A673 (cell line): ENCODE measurements at regions not wholly inside any gene's neighbourhood (a gene's known extent, or its start where the extent isn't known, plus 50 kb on each side); places are given as distances from the start of the nearest gene placed in this dataset.

Experiments used
- BruUV-seq: library from RNA; stranded (reverse); fragments of 400-500 nt; replicated peaks from 2 replicates; lab custom pipeline; 2021; lab: Mats Ljungman, UMichigan
- CTCF ChIA-PET: fragments of 300-600 bp; sonication (Branson Sonifier 250); formaldehyde crosslinking; loops from one replicate; lab custom pipeline; 2022; ENCODE audit warnings: antibody characterized with exemption; lab: Charles Lee
- POLR2A ChIA-PET: fragments of 300-600 bp; sonication (Branson Sonifier 250); formaldehyde crosslinking; loops from one replicate; lab custom pipeline; 2022; ENCODE audit warnings: antibody characterized with exemption; ENCODE audit not compliant: low non-redundant PET; lab: Charles Lee
- DNase-seq: peaks from one replicate; pipeline ENCODE4 v3.0.0-alpha.2; 2015; ENCODE audit warnings: low spot score
- H3K27ac ChIP-seq: fragments of 200-600 bp; sonication (generic); 2 replicates; pipeline ENCODE4 v1.5.1; 2016; ENCODE audit warnings: mixed run types, low read depth, mild to moderate bottlenecking, mixed read lengths, antibody characterized with exemption, low read length; ENCODE audit not compliant: poor library complexity, severe bottlenecking
- H3K27me3 ChIP-seq: fragments of 200-600 bp; sonication (generic); replicated peaks from 2 replicates; pipeline ENCODE4 v1.6.1; 2017; ENCODE audit warnings: mixed run types, low read depth, mild to moderate bottlenecking, mixed read lengths, antibody characterized with exemption, low read length; ENCODE audit not compliant: insufficient read depth, poor library complexity
- H3K36me3 ChIP-seq: fragments of 200-600 bp; sonication (generic); 2 replicates; pipeline ENCODE4 v1.6.1; 2016; ENCODE audit warnings: mixed run types, mild to moderate bottlenecking, mixed read lengths, antibody characterized with exemption, low read length; ENCODE audit not compliant: insufficient read depth, poor library complexity, severe bottlenecking
- H3K4me1 ChIP-seq: fragments of 200-600 bp; sonication (generic); 2 replicates; pipeline ENCODE4 v1.6.1; 2017; ENCODE audit warnings: mixed run types, mild to moderate bottlenecking, mixed read lengths, antibody characterized with exemption, low read length; ENCODE audit not compliant: insufficient read depth, poor library complexity, severe bottlenecking
- H3K4me3 ChIP-seq: fragments of 200-600 bp; sonication (generic); 2 replicates; pipeline ENCODE4 v1.5.1; 2016; ENCODE audit warnings: low read depth, mixed run types, mild to moderate bottlenecking, mixed read lengths, low read length; ENCODE audit not compliant: poor library complexity, severe bottlenecking
- H3K9me3 ChIP-seq: fragments of 200-600 bp; sonication (generic); 2 replicates; pipeline ENCODE4 v1.6.1; 2016; ENCODE audit warnings: mixed run types, low read depth, mild to moderate bottlenecking, mixed read lengths, antibody characterized with exemption, low read length; ENCODE audit not compliant: poor library complexity, severe bottlenecking
- CTCF ChIP-seq: fragments of 300-800, 200-600 bp; sonication (generic); conservative IDR thresholded peaks from 2 replicates; pipeline ENCODE4 v1.5.1; 2017; ENCODE audit warnings: low read depth, mild to moderate bottlenecking, antibody characterized with exemption, low read length, moderate library complexity, mixed read lengths
- EZH2 ChIP-seq: fragments of 200-600 bp; sonication (generic); IDR thresholded peaks from 2 replicates; pipeline ENCODE4 v1.6.1; 2017; ENCODE audit warnings: borderline replicate concordance, low read depth, mild to moderate bottlenecking, mixed read lengths, antibody characterized with exemption, low read length; ENCODE audit not compliant: poor library complexity, severe bottlenecking
- intact Hi-C: fragments of 100-400 bp; cut with micrococcal nuclease; formaldehyde crosslinking; loops from one replicate; pipeline ENCODE4 v1.10.0; 2022; ENCODE audit not compliant: unreplicated experiment

GRCh38 chr2:2916621-2917020 is 461.0 kb downstream of the EIPR1 start:
- CTCF ChIA-PET: no interaction called here
- no TSS peak for BruUV-seq
- intact Hi-C loops: no loop called here

GRCh38 chr2:2914252-2914651 is 463.4 kb downstream of the EIPR1 start:
- DNase-seq: no peak
- Histone ChIP-seq H3K27me3 (no peaks in the 10 kb centered on the region), H3K9me3 (no peaks in the 10 kb centered on the region), H3K36me3 (no peaks in the 10 kb centered on the region), H3K4me1 (no peaks in the 10 kb centered on the region), H3K4me3 (no peak overlapping the region), H3K27ac (no peak overlapping the region)
- no TSS peak for BruUV-seq
- ChIA-PET CTCF (no interaction called here), POLR2A (no interaction called here)
- intact Hi-C loops: no loop called here
- TF ChIP-seq EZH2: no peak
- TF ChIP-seq CTCF: no peak

More at GRCh38 chr2:2916621-2917020, 461.0 kb downstream of the EIPR1 start:
- DNase-seq: no peak
- POLR2A ChIA-PET: no interaction called here
- H3K4me3 ChIP-seq: no peak overlapping the region
- no peaks in the 10 kb centered on the region for H3K27me3 ChIP-seq
- H3K27ac ChIP-seq: no peak overlapping the region
- no peaks in the 10 kb centered on the region for H3K9me3 ChIP-seq
- H3K36me3 ChIP-seq: no peaks in the 10 kb centered on the region
- no peak for TF ChIP-seq CTCF
- TF ChIP-seq EZH2: no peak
- no peaks in the 10 kb centered on the region for H3K4me1 ChIP-seq

- intact Hi-C loops: no loop called here
- no peak for DNase-seq
- CTCF ChIA-PET: no interaction called here
- BruUV-seq: no TSS peak
- Histone ChIP-seq H3K27me3 (no peaks in the 10 kb centered on the region), H3K9me3 (no peaks in the 10 kb centered on the region), H3K36me3 (no peaks in the 10 kb centered on the region), H3K4me1 (no peaks in the 10 kb centered on the region), H3K4me3 (no peak overlapping the region), H3K27ac (no peak overlapping the region)
- TF ChIP-seq CTCF (no peak), EZH2 (no peak)
- POLR2A ChIA-PET: no interaction called here
These were observed 464.0 kb downstream of the EIPR1 start for GRCh38 chr2:2913601-2914120.
